HG02763 (cell line): ENCODE measurements at regions not wholly inside any gene's neighbourhood (a gene's known extent, or its start where the extent isn't known, plus 50 kb on each side); places are given as distances from the start of the nearest gene placed in this dataset.

Experiments used
- ATAC-seq: cut with Tn5 transposase; IDR thresholded peaks from one replicate; pipeline ENCODE4 v1.9.1; 2021; ENCODE audit warnings: mild to moderate bottlenecking, moderate library complexity; ENCODE audit not compliant: unreplicated experiment

DNA sequence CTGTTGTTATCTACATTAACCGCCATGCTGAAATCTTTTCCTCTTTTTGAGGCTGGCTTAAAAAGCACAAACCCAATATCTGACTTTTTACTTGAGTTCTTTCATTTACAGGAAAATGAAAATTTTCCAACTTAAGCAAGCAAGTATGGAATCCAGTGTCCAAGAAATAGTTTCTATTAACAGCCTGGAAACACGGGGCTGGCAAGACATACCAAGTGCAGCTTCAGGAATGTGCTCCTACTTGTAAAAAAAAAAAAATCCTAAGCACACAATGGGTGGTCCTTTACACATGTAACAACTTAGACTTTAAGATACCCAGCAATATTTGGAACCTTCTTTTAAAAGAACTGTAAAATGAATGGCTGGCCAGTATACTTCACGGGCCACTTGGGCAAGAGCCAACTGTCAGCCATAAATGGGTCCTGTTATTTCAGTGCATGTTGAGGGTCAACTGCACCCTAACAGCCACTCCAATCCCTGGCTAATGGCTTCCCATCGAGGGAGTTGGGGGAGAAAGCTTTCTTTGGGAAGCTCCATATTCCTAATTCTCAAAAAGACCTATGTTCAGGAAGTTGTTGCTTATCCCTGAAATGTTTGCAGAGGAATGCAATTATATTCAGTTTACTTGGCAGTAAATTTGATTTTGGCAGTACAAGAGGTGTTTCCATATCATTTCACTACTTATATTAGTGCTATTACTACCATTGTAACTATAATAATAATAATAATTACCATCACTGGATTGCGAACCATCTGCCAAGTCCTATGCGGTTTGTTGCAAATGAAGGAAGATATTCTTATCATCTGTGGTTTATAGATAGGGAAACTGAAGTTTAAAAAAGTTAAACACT, 236.4 kb upstream of the TMEM72 start:
- no peak for ATAC-seq

- no peak for ATAC-seq
Measured at GRCh38 chr10:44675387-44675874, 235.7 kb upstream of the TMEM72 start.

DNA sequence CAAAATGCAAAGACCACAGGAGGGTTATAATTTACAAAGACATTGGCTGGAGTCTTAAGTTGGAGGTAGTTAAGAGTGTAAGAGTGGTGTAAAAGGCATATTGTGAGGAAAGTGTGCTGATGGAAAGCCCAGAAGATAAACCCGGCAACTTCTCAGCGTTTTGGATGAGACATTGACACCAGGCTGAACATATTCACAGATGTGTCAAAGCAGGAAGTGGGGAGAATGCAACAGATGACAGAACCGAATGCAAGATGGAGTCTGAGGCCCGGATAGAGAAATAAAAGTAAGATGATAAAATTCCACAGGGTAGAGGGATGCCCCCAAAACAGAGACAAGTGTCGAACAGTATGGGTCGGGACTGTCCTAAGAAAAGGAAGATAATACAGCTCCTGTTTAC, 230.4 kb upstream of the TMEM72 start:
- ATAC-seq, result no peak

GRCh38 chr10:44682507-44682906, 228.6 kb upstream of the TMEM72 start:
- no peak for ATAC-seq

- no peak for ATAC-seq
Measured at GRCh38 chr10:44684661-44685060, 226.5 kb upstream of the TMEM72 start.

GRCh38 chr10:44685220-44685619, 225.9 kb upstream of the TMEM72 start:
- no peak for ATAC-seq

DNA sequence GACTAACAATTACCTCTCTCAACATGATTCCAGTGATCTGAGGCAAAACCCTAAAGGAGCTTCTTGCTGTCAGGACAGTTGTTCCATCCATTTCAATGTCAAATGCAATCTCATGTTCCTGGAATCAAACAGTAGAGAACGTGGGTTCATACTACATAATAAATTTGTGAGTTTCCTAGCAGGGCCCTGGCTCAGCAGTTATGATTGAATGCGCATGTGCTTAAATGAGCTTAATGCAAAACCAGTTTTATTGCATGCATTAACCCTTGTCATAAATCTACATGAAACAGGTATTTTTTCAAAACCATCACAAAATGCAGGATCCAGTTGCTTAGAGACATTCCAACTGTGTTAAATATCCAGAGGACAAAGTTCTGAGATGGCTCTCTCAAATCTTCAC, 225.4 kb upstream of the TMEM72 start:
- no peak for ATAC-seq

- no peak for ATAC-seq
Measured at GRCh38 chr10:44689368-44689767, 221.8 kb upstream of the TMEM72 start.

- ATAC-seq, result no peak
Measured at GRCh38 chr10:44696496-44696895, 214.6 kb upstream of the TMEM72 start.

DNA sequence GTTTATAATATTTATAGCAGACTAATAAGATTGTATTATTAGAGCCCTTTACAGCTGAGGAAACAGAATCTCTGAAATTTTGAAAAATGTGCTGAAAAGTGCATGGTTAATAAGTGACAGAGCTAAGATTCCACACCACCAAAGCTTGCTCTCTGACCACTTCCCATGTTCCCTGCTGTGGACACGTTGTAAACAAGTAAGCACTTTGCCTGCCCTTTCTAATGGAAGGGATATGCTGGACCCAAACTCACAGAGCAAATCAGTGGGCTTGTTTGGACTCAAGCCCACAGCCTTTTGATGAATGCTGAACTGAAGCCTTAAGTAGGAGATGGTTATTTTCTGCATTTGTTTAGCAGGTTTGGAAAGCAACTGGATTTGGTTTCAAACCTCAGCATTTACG, 214.0 kb upstream of the TMEM72 start:
- ATAC-seq, result no peak

- no peak for ATAC-seq
Measured at GRCh38 chr10:44702531-44702930, 208.6 kb upstream of the TMEM72 start.

DNA sequence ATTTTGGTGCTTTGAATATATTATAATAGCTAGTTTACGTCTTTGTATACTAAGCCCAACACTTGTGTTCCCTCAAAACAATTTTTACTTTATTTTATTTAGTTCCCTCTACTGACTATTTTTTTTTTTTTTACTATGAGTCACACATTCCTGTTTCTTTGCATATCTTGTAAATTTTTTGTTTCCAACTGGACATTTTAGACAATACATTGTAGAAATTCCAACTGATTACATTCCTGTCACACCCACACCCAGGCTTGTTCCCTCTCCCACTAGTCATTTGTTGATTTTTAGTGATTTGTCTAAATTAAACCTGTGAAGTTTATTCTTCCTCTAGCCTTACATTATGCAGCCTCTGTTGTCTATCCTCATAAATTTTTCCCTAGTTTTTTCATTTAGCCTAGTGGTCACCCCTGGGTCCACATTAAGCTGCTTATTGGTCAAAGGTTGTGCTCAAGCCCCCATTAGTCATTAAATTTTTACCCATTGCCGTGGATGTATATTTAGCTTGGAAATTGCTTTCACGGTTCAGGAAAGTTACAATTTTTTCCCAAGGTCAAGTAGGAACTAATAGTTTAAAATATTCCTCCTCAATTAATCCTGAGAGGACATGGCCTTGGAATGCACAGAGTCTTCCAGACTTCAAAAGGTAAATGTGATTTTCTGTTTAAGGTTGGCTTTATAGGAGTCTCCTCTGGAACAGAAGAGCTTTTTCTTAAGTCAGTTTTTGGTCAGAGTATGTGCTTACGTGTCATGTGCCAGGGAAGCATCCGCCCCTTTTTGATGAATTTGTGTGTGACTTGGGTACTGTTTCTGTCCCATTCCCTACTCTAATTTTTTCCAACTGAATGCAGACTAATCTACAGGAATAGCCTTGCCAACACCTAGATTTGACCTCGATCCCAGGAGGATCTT, 207.6 kb upstream of the TMEM72 start:
- no peak for ATAC-seq

GRCh38 chr10:44704616-44705015, 206.5 kb upstream of the TMEM72 start:
- ATAC-seq, result no peak

DNA sequence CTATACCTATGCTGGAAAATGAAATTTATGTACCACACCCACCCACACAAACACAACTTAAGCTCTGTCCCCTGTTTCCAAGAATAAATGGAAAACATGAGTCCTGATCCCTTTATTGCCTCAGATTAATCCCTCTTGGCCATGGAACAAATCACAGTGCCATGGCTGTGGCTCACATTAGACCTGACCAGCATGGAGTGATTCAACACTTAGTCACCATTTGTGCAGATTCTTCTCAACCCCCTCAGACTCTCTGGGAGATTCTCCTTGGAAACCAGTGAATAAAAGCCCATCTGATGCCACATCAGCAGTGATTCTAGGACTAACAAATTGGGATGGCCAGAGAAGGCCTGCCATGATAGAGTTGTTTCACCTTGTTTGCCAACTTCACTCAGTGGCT, 204.4 kb upstream of the TMEM72 start:
- ATAC-seq, result no peak

GRCh38 chr10:44713307-44713706, 197.8 kb upstream of the TMEM72 start:
- ATAC-seq, result no peak

- no peak for ATAC-seq
Measured at GRCh38 chr10:44714451-44714850, 196.7 kb upstream of the TMEM72 start.

GRCh38 chr10:44715136-44715535, 196.0 kb upstream of the TMEM72 start:
- ATAC-seq, result no peak

DNA sequence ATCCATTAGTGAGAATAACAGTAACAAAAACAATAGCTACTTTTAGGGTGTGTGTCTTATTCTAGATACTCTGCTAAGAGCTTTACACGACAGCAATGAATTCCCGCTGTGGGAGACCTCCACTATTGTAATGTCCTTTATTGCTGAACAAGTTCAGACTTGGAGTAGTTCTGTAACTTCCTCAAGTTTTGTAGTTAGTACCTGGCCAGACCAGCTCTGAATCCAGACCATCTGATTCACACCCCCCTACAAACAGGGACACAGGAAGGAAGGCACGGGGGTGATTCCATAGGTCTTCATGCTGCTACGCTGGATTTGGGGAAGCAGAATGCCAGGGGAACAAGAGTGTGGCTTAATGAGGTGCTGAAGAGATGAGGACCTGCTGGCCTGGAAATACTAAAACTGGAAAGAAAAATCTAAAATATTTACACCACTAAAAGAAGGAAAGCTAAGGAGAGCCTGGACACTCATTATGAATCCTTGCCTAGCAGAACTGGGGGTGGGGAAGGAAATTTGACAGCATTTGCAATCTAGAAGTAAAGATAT, 194.6 kb upstream of the TMEM72 start:
- ATAC-seq, result no peak

DNA sequence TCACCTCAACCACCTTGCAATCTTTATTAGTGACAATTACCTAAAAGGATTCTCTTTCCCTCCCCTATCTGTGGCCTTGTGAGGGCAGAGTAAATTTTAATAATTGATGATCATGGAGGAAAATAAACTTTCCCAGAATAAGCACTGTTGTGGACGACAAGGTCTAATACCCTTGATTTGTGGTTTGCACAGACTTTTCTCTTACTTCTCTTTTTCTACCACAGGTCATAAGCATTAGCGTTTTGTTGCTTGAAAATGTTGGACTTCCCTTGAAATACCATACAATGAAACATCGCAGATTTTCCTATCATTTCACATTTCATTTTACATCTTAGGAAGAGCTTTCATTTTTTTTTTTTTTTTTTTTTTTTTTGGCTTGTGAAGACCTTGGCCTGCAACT, 188.1 kb upstream of the TMEM72 start:
- no peak for ATAC-seq

DNA sequence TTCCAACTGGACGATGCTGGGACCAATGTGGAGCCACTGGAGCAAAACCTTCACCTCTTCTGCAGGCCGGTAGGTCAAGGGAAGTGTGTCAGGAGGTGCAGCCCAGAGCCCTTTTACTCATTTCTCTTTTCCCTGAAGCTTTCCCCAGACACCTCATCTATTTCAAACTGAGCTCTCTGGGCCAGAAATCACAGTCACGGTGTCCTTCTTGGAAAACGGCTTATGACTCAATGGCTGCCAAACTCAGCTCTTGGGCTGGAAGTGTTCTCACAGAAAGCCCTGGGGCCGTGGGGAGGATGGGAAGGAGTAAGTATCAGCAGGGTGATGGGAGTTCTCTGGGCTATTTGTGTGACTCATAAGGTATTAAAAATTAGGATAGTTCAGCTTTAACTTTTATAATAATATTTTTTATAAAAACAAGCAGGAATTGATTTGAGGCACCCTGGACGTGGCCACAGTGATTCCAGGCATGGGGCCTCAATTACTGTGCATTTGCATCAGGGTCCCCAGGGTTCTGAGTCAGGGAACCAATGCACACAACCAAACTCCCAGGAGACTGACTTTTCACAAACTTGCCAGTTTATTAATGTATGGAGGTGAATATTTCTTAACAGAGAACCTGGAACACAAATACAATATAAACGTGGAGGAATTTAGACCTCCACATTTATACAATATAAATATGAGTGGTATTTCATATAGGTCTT, 187.4 kb upstream of the TMEM72 start:
- ATAC-seq, result no peak
